Subcutaneous abdominal adipose tissue (tissue), 5 donors: ENCODE measurements at regions not wholly inside any gene's neighbourhood (a gene's known extent, or its start where the extent isn't known, plus 50 kb on each side); places are given as distances from the start of the nearest gene placed in this dataset.
"Not testable (repeated sequence)": the region's sequence is repeated elsewhere in the genome, so short reads cannot be mapped to it uniquely, and the experiment has no call there.

ENCODE experiments used
- H3K27ac ChIP-seq: one replicate; pipeline ENCODE4 v1.7.0; 2013; ENCODE audit warnings: low read depth, mild to moderate bottlenecking, inconsistent platforms, low read length, moderate library complexity
- H3K27me3 ChIP-seq, 5 donors: one replicate each; pipeline ENCODE4 v1.7.0; 2013; ENCODE audit warnings: low read length in 5 of 5, inconsistent platforms in 1 of 5; ENCODE audit not compliant: control insufficient read depth in 5 of 5, insufficient read depth in 4 of 5
- H3K36me3 ChIP-seq, 5 donors: one replicate each; pipeline ENCODE4 v1.7.0; 2013; ENCODE audit warnings: low read length in 5 of 5; ENCODE audit not compliant: control insufficient read depth in 5 of 5, insufficient read depth in 5 of 5
- H3K4me1 ChIP-seq, 5 donors: one replicate each; pipeline ENCODE4 v1.7.0; 2013; ENCODE audit warnings: low read length in 5 of 5, mild to moderate bottlenecking in 3 of 5, moderate library complexity in 1 of 5; ENCODE audit not compliant: control insufficient read depth in 5 of 5, insufficient read depth in 5 of 5
- H3K4me3 ChIP-seq, 5 donors: one replicate each; pipeline ENCODE4 v1.7.0; 2013; ENCODE audit warnings: low read length in 5 of 5, low read depth in 1 of 5
- H3K9ac ChIP-seq, 5 donors: one replicate each; pipeline ENCODE4 v1.7.0; 2013; ENCODE audit warnings: low read length in 5 of 5, mild to moderate bottlenecking in 4 of 5, moderate library complexity in 3 of 5
- H3K9me3 ChIP-seq, 5 donors: one replicate each; pipeline ENCODE4 v1.7.0; 2013; ENCODE audit warnings: low read length in 5 of 5; ENCODE audit not compliant: control insufficient read depth in 5 of 5
- donor health status: healthy.
- donor health status: healthy.
- donor health status: healthy.
- donor health status: healthy.
- donor health status: healthy.

- Histone ChIP-seq H3K36me3 (no peaks in the 10 kb centered on the region), H3K9ac (no peak overlapping the region), H3K9me3 (no peaks in the 10 kb centered on the region), H3K27me3 (no peaks in the 10 kb centered on the region), H3K4me3 (no peak overlapping the region), H3K4me1 (peaks cover 0 to 5% (median 0%) of the 10 kb centered on the region in 5 donors), H3K27ac (no peak overlapping the region)
These were observed 141.9 kb downstream of the SPATA31D1 start for GRCh38 chr9:82130331-82131042.

- no peak overlapping the region for H3K9ac ChIP-seq
- H3K36me3 ChIP-seq = no peaks in the 10 kb centered on the region
- H3K4me3 ChIP-seq = no peak overlapping the region
- H3K27ac ChIP-seq = no peak overlapping the region
- peaks cover 0 to 5% (median 0%) of the 10 kb centered on the region in 5 donors for H3K4me1 ChIP-seq
- H3K9me3 ChIP-seq = no peaks in the 10 kb centered on the region
- no peaks in the 10 kb centered on the region for H3K27me3 ChIP-seq
These were observed 142.5 kb downstream of the SPATA31D1 start for GRCh38 chr9:82131072-82131471.

- Histone ChIP-seq H3K4me1 (peaks cover 0 to 5% (median 0%) of the 10 kb centered on the region in 5 donors), H3K9me3 (no peaks in the 10 kb centered on the region), H3K9ac (no peak overlapping the region), H3K36me3 (no peaks in the 10 kb centered on the region), H3K27me3 (no peaks in the 10 kb centered on the region), H3K27ac (no peak overlapping the region), H3K4me3 (no peak overlapping the region)
These were observed 143.5 kb downstream of the SPATA31D1 start for GRCh38 chr9:82132024-82132423.

- no peak overlapping the region for H3K4me3 ChIP-seq
- no peaks in the 10 kb centered on the region for H3K9me3 ChIP-seq
- no peaks in the 10 kb centered on the region for H3K36me3 ChIP-seq
- no peaks in the 10 kb centered on the region for H3K27me3 ChIP-seq
- H3K27ac ChIP-seq = no peak overlapping the region
- H3K9ac ChIP-seq = no peak overlapping the region
- H3K4me1 ChIP-seq = no peaks in the 10 kb centered on the region
These were observed 145.4 kb downstream of the SPATA31D1 start for GRCh38 chr9:82134010-82134409.

- H3K36me3 ChIP-seq = no peaks in the 10 kb centered on the region
- H3K27ac ChIP-seq = no peak overlapping the region
- no peaks in the 10 kb centered on the region for H3K9me3 ChIP-seq
- H3K4me1 ChIP-seq = no peaks in the 10 kb centered on the region
- no peak overlapping the region for H3K9ac ChIP-seq
- H3K4me3 ChIP-seq = no peak overlapping the region
- H3K27me3 ChIP-seq = no peaks in the 10 kb centered on the region
These were observed 146.5 kb downstream of the SPATA31D1 start for GRCh38 chr9:82135106-82135505.

GRCh38 chr9:82138081-82138480, 149.5 kb downstream of the SPATA31D1 start:
- not testable (repeated sequence) for H3K4me3 ChIP-seq, H3K27ac ChIP-seq, H3K9me3 ChIP-seq, H3K27me3 ChIP-seq, H3K9ac ChIP-seq, H3K4me1 ChIP-seq, H3K36me3 ChIP-seq

GRCh38 chr9:82140471-82140870, 151.9 kb downstream of the SPATA31D1 start:
- Histone ChIP-seq H3K9ac (no peak overlapping the region), H3K27ac (no peak overlapping the region), H3K4me1 (peaks cover 0 to 4% (median 0%) of the 10 kb centered on the region in 5 donors), H3K36me3 (no peaks in the 10 kb centered on the region), H3K27me3 (no peaks in the 10 kb centered on the region), H3K9me3 (no peaks in the 10 kb centered on the region), H3K4me3 (no peak overlapping the region)

- no peaks in the 10 kb centered on the region for H3K9me3 ChIP-seq
- H3K27ac ChIP-seq = no peak overlapping the region
- H3K36me3 ChIP-seq = no peaks in the 10 kb centered on the region
- no peak overlapping the region for H3K4me3 ChIP-seq
- no peaks in the 10 kb centered on the region for H3K27me3 ChIP-seq
- H3K4me1 ChIP-seq = peaks cover 0 to 4% (median 0%) of the 10 kb centered on the region in 5 donors
- no peak overlapping the region for H3K9ac ChIP-seq
These were observed 156.2 kb downstream of the SPATA31D1 start for GRCh38 chr9:82144803-82145202.

- peaks cover 0 to 4% (median 0%) of the 10 kb centered on the region in 5 donors for H3K4me1 ChIP-seq
- no peaks in the 10 kb centered on the region for H3K9me3 ChIP-seq
- H3K4me3 ChIP-seq = no peak overlapping the region
- no peaks in the 10 kb centered on the region for H3K27me3 ChIP-seq
- H3K9ac ChIP-seq = no peak overlapping the region
- no peaks in the 10 kb centered on the region for H3K36me3 ChIP-seq
- no peak overlapping the region for H3K27ac ChIP-seq
These were observed 158.1 kb downstream of the SPATA31D1 start for GRCh38 chr9:82146677-82147076.

GRCh38 chr9:82147798-82148425, 159.3 kb downstream of the SPATA31D1 start:
- Histone ChIP-seq H3K27me3 (no peaks in the 10 kb centered on the region), H3K4me1 (no peaks in the 10 kb centered on the region), H3K9me3 (no peaks in the 10 kb centered on the region), H3K27ac (no peak overlapping the region), H3K9ac (no peak overlapping the region), H3K4me3 (no peak overlapping the region), H3K36me3 (no peaks in the 10 kb centered on the region)
